ENCODE measurements at regions not wholly inside any gene's neighbourhood (a gene's known extent, or its start where the extent isn't known, plus 50 kb on each side); places are given as distances from the start of the nearest gene placed in this dataset.

GRCh38 chr15:96242761-96243160 is 87.7 kb upstream of the NR2F2 start:
- no peak for TF ChIP-seq CTCF (IDR thresholded peaks at IDR 0.05)
- no peak for TF ChIP-seq POLR2A (IDR thresholded peaks at IDR 0.05)

All from body of pancreas (tissue), 4 donors.